SU-DHL-6 (cell line): ENCODE measurements at regions not wholly inside any gene's neighbourhood (a gene's known extent, or its start where the extent isn't known, plus 50 kb on each side); places are given as distances from the start of the nearest gene placed in this dataset.

Experiments used
- H2AFZ ChIP-seq: fragments of 200-600 bp; sonication (generic); 2 replicates; pipeline ENCODE4 v1.6.1; 2014; ENCODE audit warnings: low read depth, mild to moderate bottlenecking, moderate library complexity, mixed read lengths, antibody characterized with exemption, low read length; ENCODE audit not compliant: severe bottlenecking
- H3F3A ChIP-seq: fragments of 200-600 bp; shearing (Covaris generic); 2 replicates; pipeline ENCODE4 v1.6.0; 2016; ENCODE audit warnings: antibody characterized with exemption, mild to moderate bottlenecking; ENCODE audit not compliant: insufficient read depth
- H3K27ac ChIP-seq: fragments of 200-600 bp; sonication (generic); 2 replicates; pipeline ENCODE4 v1.5.1; 2016; ENCODE audit warnings: low read depth, mild to moderate bottlenecking, low read length, moderate library complexity, mixed read lengths
- H3K27me3 ChIP-seq: fragments of 200-600 bp; sonication (generic), shearing (Covaris generic); 2 replicates; pipeline ENCODE4 v1.6.0; 2014; ENCODE audit warnings: mild to moderate bottlenecking, low read length
- H3K36me3 ChIP-seq: fragments of 200-600 bp; sonication (generic); 2 replicates; pipeline ENCODE4 v1.6.1; 2014; ENCODE audit warnings: mild to moderate bottlenecking, low read length, mixed read lengths
- H3K4me2 ChIP-seq: fragments of 300-600, 200-600 bp; shearing (Covaris generic), sonication (generic); 2 replicates; pipeline ENCODE4 v1.6.0; 2014; ENCODE audit warnings: low read length, low read depth, mild to moderate bottlenecking; ENCODE audit not compliant: poor library complexity, severe bottlenecking
- H3K4me3 ChIP-seq: fragments of 200-600 bp; sonication (generic); 2 replicates; pipeline ENCODE4 v1.5.1; 2014; ENCODE audit warnings: antibody characterized with exemption, low read length, mild to moderate bottlenecking, mixed read lengths; ENCODE audit not compliant: insufficient read depth, poor library complexity, severe bottlenecking
- H3K79me2 ChIP-seq: fragments of 200-600 bp; sonication (generic); 2 replicates; pipeline ENCODE4 v1.6.1; 2014; ENCODE audit warnings: mild to moderate bottlenecking, low read length, moderate library complexity; ENCODE audit not compliant: insufficient read depth
- H3K9ac ChIP-seq: fragments of 200-600 bp; sonication (generic); 2 replicates; pipeline ENCODE4 v1.7.0; 2014; ENCODE audit warnings: mild to moderate bottlenecking, low read length
- H3K9me2 ChIP-seq: fragments of 200-600 bp; sonication (generic); replicated peaks from 2 replicates; pipeline ENCODE4 v1.6.1; 2014; ENCODE audit warnings: low read length; ENCODE audit not compliant: insufficient read depth
- H3K9me3 ChIP-seq: fragments of 200-600 bp; sonication (generic); 2 replicates; pipeline ENCODE4 v1.6.1; 2014; ENCODE audit warnings: low read length, mixed read lengths; ENCODE audit not compliant: insufficient read depth
- H4K20me1 ChIP-seq: fragments of 200-600 bp; sonication (generic); 2 replicates; pipeline ENCODE4 v1.6.1; 2014; ENCODE audit warnings: low read depth, mild to moderate bottlenecking, antibody characterized with exemption, low read length, moderate library complexity, mixed read lengths
- CTCF ChIP-seq: fragments of 200-600 bp; sonication (generic); IDR thresholded peaks from one replicate; pipeline ENCODE4 v1.5.1; 2017; ENCODE audit warnings: antibody characterized with exemption, mild to moderate bottlenecking, low read length, moderate library complexity; ENCODE audit not compliant: insufficient read depth, poor library complexity, severe bottlenecking
- EZH2phosphoT487 ChIP-seq: fragments of 200-600 bp; sonication (generic), shearing (Covaris generic); conservative IDR thresholded peaks from 2 replicates; pipeline ENCODE4 v1.6.1; 2018; ENCODE audit warnings: mild to moderate bottlenecking, antibody characterized with exemption, low read length, moderate library complexity, mixed read lengths

GRCh38 chr16:11482946-11483748 is 103.6 kb downstream of the LITAF start:
- H3K9ac ChIP-seq = no peak overlapping the region
- H3K9me3 ChIP-seq = peaks cover 32% of the 10 kb centered on the region; the same call in 1 of the 2 replicates
- H3K27me3 ChIP-seq = no peaks in the 10 kb centered on the region
- no peaks in the 10 kb centered on the region for H3K79me2 ChIP-seq
- no peak overlapping the region for H2AFZ ChIP-seq
- no peak overlapping the region for H3K4me2 ChIP-seq
- no peak overlapping the region for H3K27ac ChIP-seq
- H3K9me2 ChIP-seq = no peaks in the 10 kb centered on the region
- H4K20me1 ChIP-seq = no peaks in the 10 kb centered on the region
- H3K36me3 ChIP-seq = no peaks in the 10 kb centered on the region
- no peaks in the 10 kb centered on the region for H3F3A ChIP-seq
- no peak for TF ChIP-seq CTCF
- TF ChIP-seq EZH2phosphoT487 = no peak
- H3K4me3 ChIP-seq = no peak overlapping the region

- H3K9me2 ChIP-seq = no peaks in the 10 kb centered on the region
These were observed 101.9 kb downstream of the LITAF start for GRCh38 chr16:11484691-11485258.

GRCh38 chr16:11485676-11486075 is 101.0 kb downstream of the LITAF start:
- Histone ChIP-seq H3K27me3 (no peaks in the 10 kb centered on the region), H3K36me3 (no peaks in the 10 kb centered on the region), H3K27ac (no peak overlapping the region), H4K20me1 (no peaks in the 10 kb centered on the region), H3K79me2 (no peaks in the 10 kb centered on the region), H3K9me2 (no peaks in the 10 kb centered on the region), H3K9me3 (peaks cover 28% of the 10 kb centered on the region; the same call in 1 of the 2 replicates), H3F3A (no peaks in the 10 kb centered on the region), H3K9ac (no peak overlapping the region), H2AFZ (no peak overlapping the region), H3K4me2 (no peak overlapping the region), H3K4me3 (no peak overlapping the region)
- TF ChIP-seq EZH2phosphoT487 (no peak), CTCF (no peak)

More at GRCh38 chr16:11484691-11485258, 101.9 kb downstream of the LITAF start:
- TF ChIP-seq EZH2phosphoT487 = no peak
- no peak for TF ChIP-seq CTCF
- H3K4me3 ChIP-seq = no peak overlapping the region
- H3K9me3 ChIP-seq = peaks cover 32% of the 10 kb centered on the region; the same call in 1 of the 2 replicates
- no peaks in the 10 kb centered on the region for H3F3A ChIP-seq
- H3K36me3 ChIP-seq = no peaks in the 10 kb centered on the region
- H3K79me2 ChIP-seq = no peaks in the 10 kb centered on the region
- H3K27ac ChIP-seq = no peak overlapping the region
- no peaks in the 10 kb centered on the region for H4K20me1 ChIP-seq
- H3K9ac ChIP-seq = no peak overlapping the region
- H3K4me2 ChIP-seq = no peak overlapping the region
- no peaks in the 10 kb centered on the region for H3K27me3 ChIP-seq
- no peak overlapping the region for H2AFZ ChIP-seq
